CD14-positive monocyte (primary cell): ENCODE measurements at regions not wholly inside any gene's neighbourhood (a gene's known extent, or its start where the extent isn't known, plus 50 kb on each side); places are given as distances from the start of the nearest gene placed in this dataset.

Experiments
- DNase-seq, 3 donors: peaks; one replicate each; pipeline ENCODE4 v3.0.0-alpha.2; 2011 to 2022
- H2AFZ ChIP-seq: 2 replicates; pipeline ENCODE4 v1.6.0; 2012; ENCODE audit warnings: mild to moderate bottlenecking, low read depth, low read length, inconsistent platforms; ENCODE audit not compliant: insufficient read depth, poor library complexity, severe bottlenecking
- H3K27ac ChIP-seq, 2 donors: 1 replicate in 1 of 2; 2 replicates in 1 of 2; pipeline ENCODE4 v1.5.1; 2012 to 2013; ENCODE audit warnings: low read length in 2 of 2, control low read depth in 1 of 2, inconsistent platforms in 1 of 2, low read depth in 1 of 2, mild to moderate bottlenecking in 1 of 2
- H3K27me3 ChIP-seq, 2 donors: one replicate each; pipeline versions ENCODE4 v1.6.0 to v1.6.1; 2011 to 2013; ENCODE audit warnings: low read length in 2 of 2; ENCODE audit not compliant: control insufficient read depth in 2 of 2, insufficient read depth in 2 of 2
- H3K36me3 ChIP-seq, 2 donors: replicated peaks in 1 of 2; 1 replicate in 1 of 2; 2 replicates in 1 of 2; pipeline versions ENCODE4 v1.5.1 to v1.6.1; 2012 to 2013; ENCODE audit warnings: low read length in 2 of 2, control low read depth in 1 of 2, inconsistent platforms in 1 of 2, mild to moderate bottlenecking in 1 of 2; ENCODE audit not compliant: insufficient read depth in 2 of 2, control insufficient read depth in 1 of 2
- H3K4me1 ChIP-seq, 2 donors: 1 replicate in 1 of 2; 2 replicates in 1 of 2; pipeline versions ENCODE4 v1.5.1 to v1.6.1; 2012 to 2013; ENCODE audit warnings: low read length in 2 of 2, control low read depth in 1 of 2, inconsistent platforms in 1 of 2, mild to moderate bottlenecking in 1 of 2, moderate library complexity in 1 of 2; ENCODE audit not compliant: insufficient read depth in 2 of 2, control insufficient read depth in 1 of 2
- H3K4me2 ChIP-seq: replicated peaks from 2 replicates; pipeline ENCODE3; 2012; ENCODE audit warnings: low read length, moderate library complexity, mild to moderate bottlenecking; ENCODE audit not compliant: poor library complexity, severe bottlenecking; ENCODE audit errors: extremely low read depth
- H3K4me3 ChIP-seq, 3 experiments: fragments of 200-600 bp in 1 of 3; sonication (generic) in 1 of 3; replicated peaks in 1 of 3; 1 replicate in 2 of 3; 2 replicates in 1 of 3; pipeline ENCODE4 v1.5.1; 2011 to 2013; ENCODE audit warnings: low read length in 3 of 3, mild to moderate bottlenecking in 3 of 3, control low read depth in 2 of 3, low read depth in 2 of 3, inconsistent platforms in 1 of 3, moderate library complexity in 1 of 3
- H3K79me2 ChIP-seq: 2 replicates; pipeline ENCODE4 v1.6.0; 2012; ENCODE audit warnings: mild to moderate bottlenecking, control low read depth, inconsistent platforms, low read length, moderate library complexity; ENCODE audit not compliant: insufficient read depth
- H3K9ac ChIP-seq: 2 replicates; pipeline ENCODE4 v1.6.0; 2017; ENCODE audit warnings: low read length, mild to moderate bottlenecking; ENCODE audit not compliant: insufficient read depth, poor library complexity, severe bottlenecking
- H3K9me3 ChIP-seq, 2 donors: replicated peaks in 1 of 2; 1 replicate in 1 of 2; 2 replicates in 1 of 2; pipeline versions ENCODE4 v1.5.1 to v1.6.1; 2012 to 2013; ENCODE audit warnings: low read length in 2 of 2, control low read depth in 1 of 2; ENCODE audit not compliant: control insufficient read depth in 1 of 2, insufficient read depth in 1 of 2
- H4K20me1 ChIP-seq: 2 replicates; pipeline ENCODE4 v1.6.0; 2012; ENCODE audit warnings: mild to moderate bottlenecking, low read length, control low read depth, moderate library complexity; ENCODE audit not compliant: insufficient read depth
- H3K27ac Mint-ChIP-seq, 7 donors: one replicate each; pipeline ENCODE4 v1.8.0; 2020; ENCODE audit warnings: mild to moderate bottlenecking in 7 of 7, mixed read lengths in 7 of 7, moderate library complexity in 6 of 7, inconsistent platforms in 2 of 7
- H3K27me3 Mint-ChIP-seq, 3 donors: one replicate each; pipeline ENCODE4 v1.8.0; 2021 to 2022; ENCODE audit warnings: low read depth in 3 of 3, mild to moderate bottlenecking in 3 of 3, mixed read lengths in 3 of 3, moderate library complexity in 3 of 3, inconsistent platforms in 1 of 3
- H3K36me3 Mint-ChIP-seq, 2 donors: one replicate each; pipeline ENCODE4 v1.8.0; 2020; ENCODE audit warnings: mixed read lengths in 2 of 2, inconsistent platforms in 1 of 2, mild to moderate bottlenecking in 1 of 2
- H3K4me1 Mint-ChIP-seq: one replicate; pipeline ENCODE4 v1.8.0; 2020; ENCODE audit warnings: mild to moderate bottlenecking, mixed read lengths
- H3K4me3 Mint-ChIP-seq, 2 donors: one replicate each; pipeline ENCODE4 v1.8.0; 2020; ENCODE audit warnings: mild to moderate bottlenecking in 2 of 2, mixed read lengths in 2 of 2, moderate library complexity in 1 of 2
- H3K9me3 Mint-ChIP-seq, 7 donors: one replicate each; pipeline ENCODE4 v1.8.0; 2020 to 2022; ENCODE audit warnings: mixed read lengths in 7 of 7, mild to moderate bottlenecking in 6 of 7, moderate library complexity in 6 of 7, inconsistent platforms in 2 of 7
- CTCF ChIP-seq: fragments of 200-600 bp; IDR thresholded peaks from one replicate; pipeline ENCODE4 v1.8.0; 2022; ENCODE audit warnings: antibody characterized with exemption, mild to moderate bottlenecking
- WGBS: methylation state at CpG from one replicate; pipeline ENCODE4 v1.1.5; 2013; ENCODE audit warnings: missing lambda C conversion rate; ENCODE audit not compliant: insufficient coverage; 5-methylcytosine and 5-hydroxymethylcytosine counted together
- intact Hi-C, 2 donors: fragments of 100-400 bp; cut with micrococcal nuclease; formaldehyde crosslinking; loops; one replicate each; pipeline versions ENCODE4 v1.15.0 to v1.15.1; 2023

DNA sequence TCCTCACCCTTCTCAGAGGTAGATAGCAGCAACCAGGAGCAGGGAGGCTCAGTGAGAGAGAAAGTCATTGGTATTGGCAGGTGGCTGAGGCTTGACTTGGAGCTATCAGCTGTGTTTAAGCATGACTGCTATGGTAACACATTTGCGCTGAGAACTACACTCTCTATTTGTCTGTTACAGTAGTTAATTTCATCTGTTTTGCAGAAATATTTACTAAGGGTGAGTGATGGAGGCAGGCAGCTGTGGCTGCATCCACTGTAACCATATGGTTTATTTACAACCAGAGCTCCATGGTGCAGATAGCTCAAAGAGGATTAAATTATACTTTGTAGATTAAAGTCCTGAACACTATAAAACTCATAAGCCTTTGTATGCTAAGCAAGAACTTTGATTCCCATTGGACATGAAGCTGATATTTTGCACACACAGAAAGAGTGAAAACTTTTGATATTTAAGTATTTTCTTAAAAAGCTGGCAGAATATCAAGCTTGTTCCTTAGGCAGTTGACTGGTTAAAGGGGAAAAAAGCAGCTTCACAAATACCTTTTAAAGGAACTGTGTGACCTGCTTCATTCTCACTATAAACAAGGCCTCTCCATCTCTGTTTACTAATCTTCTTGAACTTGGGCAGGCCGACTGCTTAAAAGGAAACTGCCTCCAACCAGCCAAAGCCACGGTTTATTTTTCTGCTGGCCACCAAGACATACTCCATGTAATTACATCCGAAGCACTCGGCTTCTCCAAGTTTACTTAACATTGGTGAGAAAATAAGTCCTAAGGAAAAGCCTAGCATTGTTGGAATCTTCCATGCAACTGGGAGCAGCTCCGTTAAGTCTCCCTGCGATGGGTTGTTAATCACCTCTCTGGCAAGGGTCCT, 299.8 kb upstream of the ZFHX3 start:
- Histone ChIP-seq H3K4me1 (no peaks in the 10 kb centered on the region), H3K36me3 (no peaks in the 10 kb centered on the region), H3K9ac (no peak overlapping the region), H2AFZ (no peak overlapping the region), H3K27me3 (no peaks in the 10 kb centered on the region), H3K79me2 (no peaks in the 10 kb centered on the region), H3K4me2 (no peak overlapping the region), H4K20me1 (no peaks in the 10 kb centered on the region), H3K4me3 (no peak overlapping the region), H3K27ac (no peak overlapping the region), H3K9me3 (no peaks in the 10 kb centered on the region)
- 81% methylated on average over 3 of the region's 7 CpGs for WGBS
- no peak overlapping the region for H3K4me3 Mint-ChIP-seq
- intact Hi-C loops = no loop called here
- H3K9me3 Mint-ChIP-seq = peaks cover 0 to 3% (median 2%) of the 10 kb centered on the region in 7 donors
- TF ChIP-seq CTCF = no peak
- no peak overlapping the region for H3K27ac Mint-ChIP-seq
- DNase-seq = no peak
- peaks cover 0 to 4% (median 2%) of the 10 kb centered on the region in 3 donors for H3K27me3 Mint-ChIP-seq
- H3K36me3 Mint-ChIP-seq = no peaks in the 10 kb centered on the region
- no peaks in the 10 kb centered on the region for H3K4me1 Mint-ChIP-seq

- intact Hi-C loops = no loop called here
- Histone ChIP-seq H3K9me3 (no peaks in the 10 kb centered on the region), H3K4me3 (no peak overlapping the region), H4K20me1 (no peaks in the 10 kb centered on the region), H3K79me2 (no peaks in the 10 kb centered on the region), H3K27me3 (no peaks in the 10 kb centered on the region), H3K4me1 (no peaks in the 10 kb centered on the region), H2AFZ (no peak overlapping the region), H3K27ac (no peak overlapping the region), H3K9ac (no peak overlapping the region), H3K4me2 (no peak overlapping the region), H3K36me3 (no peaks in the 10 kb centered on the region)
- Mint-ChIP-seq H3K9me3 (peaks cover 0 to 3% (median 0%) of the 10 kb centered on the region in 7 donors), H3K4me1 (no peaks in the 10 kb centered on the region), H3K4me3 (no peak overlapping the region), H3K36me3 (no peaks in the 10 kb centered on the region), H3K27ac (peak overlapping the region in 1 of 7 donors; percentile 4), H3K27me3 (peaks cover 0 to 4% (median 0%) of the 10 kb centered on the region in 3 donors)
- WGBS = 91% methylated on average over 6 of the region's 6 CpGs
- no peak for DNase-seq
- no peak for TF ChIP-seq CTCF
Observed at GRCh38 chr16:73339821-73340220, 291.9 kb upstream of the ZFHX3 start.
